Neural progenitor cell (in vitro differentiated cells): ENCODE measurements at regions not wholly inside any gene's neighbourhood (a gene's known extent, or its start where the extent isn't known, plus 50 kb on each side); places are given as distances from the start of the nearest gene placed in this dataset.

Experiments used
- DNase-seq: peaks from one replicate; pipeline ENCODE4 v3.0.0-alpha.2; 2016; ENCODE audit warnings: low spot score
- H2AFZ ChIP-seq: fragments of 200-600 bp; sonication (generic); replicated peaks from 2 replicates; pipeline ENCODE4 v1.6.1; 2016; ENCODE audit warnings: antibody characterized with exemption
- H3F3A ChIP-seq: fragments of 200-600 bp; sonication (generic); 2 replicates; pipeline ENCODE4 v1.6.1; 2016; ENCODE audit warnings: antibody characterized with exemption, low read depth
- H3K27ac ChIP-seq: fragments of 200-600 bp; sonication (generic); 2 replicates; pipeline ENCODE4 v1.5.1; 2016; ENCODE audit warnings: mild to moderate bottlenecking
- H3K27me3 ChIP-seq: fragments of 200-600 bp; sonication (generic); 2 replicates; pipeline ENCODE4 v1.6.1; 2016; ENCODE audit warnings: mild to moderate bottlenecking, moderate library complexity
- H3K36me3 ChIP-seq: fragments of 200-600 bp; sonication (generic); 2 replicates; pipeline ENCODE4 v1.5.1; 2016
- H3K4me1 ChIP-seq: fragments of 200-600 bp; sonication (generic); 2 replicates; pipeline ENCODE4 v1.6.1; 2016; ENCODE audit warnings: mixed run types
- H3K4me2 ChIP-seq: fragments of 200-600 bp; sonication (generic); 2 replicates; pipeline ENCODE4 v1.6.1; 2016
- H3K4me3 ChIP-seq: fragments of 200-600 bp; sonication (generic); 2 replicates; pipeline ENCODE4 v1.5.1; 2016
- H3K79me2 ChIP-seq: fragments of 200-600 bp; sonication (generic); 2 replicates; pipeline ENCODE4 v1.6.1; 2016; ENCODE audit warnings: low read depth
- H3K9ac ChIP-seq: fragments of 200-600 bp; sonication (generic); 2 replicates; pipeline ENCODE4 v1.6.1; 2016
- H3K9me3 ChIP-seq: fragments of 200-600 bp; sonication (generic); 2 replicates; pipeline ENCODE4 v1.5.1; 2016; ENCODE audit warnings: low read depth
- H4K20me1 ChIP-seq: fragments of 200-600 bp; sonication (generic); 2 replicates; pipeline ENCODE4 v1.6.1; 2016; ENCODE audit warnings: low read depth
- H3K27ac Mint-ChIP-seq: 3 replicates; pipeline ENCODE4 v1.8.0; 2021; ENCODE audit warnings: mixed read lengths
- H3K27me3 Mint-ChIP-seq: 2 replicates; pipeline ENCODE4 v1.8.0; 2022; ENCODE audit warnings: low read depth, mild to moderate bottlenecking, inconsistent platforms, moderate library complexity, mixed read lengths; ENCODE audit not compliant: insufficient read depth
- H3K36me3 Mint-ChIP-seq: 3 replicates; pipeline ENCODE4 v1.8.0; 2021; ENCODE audit warnings: mixed read lengths
- H3K4me1 Mint-ChIP-seq: 3 replicates; pipeline ENCODE4 v1.8.0; 2021; ENCODE audit warnings: mixed read lengths
- H3K4me3 Mint-ChIP-seq: 3 replicates; pipeline ENCODE4 v1.8.0; 2021; ENCODE audit warnings: mild to moderate bottlenecking, moderate library complexity, mixed read lengths
- H3K9me3 Mint-ChIP-seq: 3 replicates; pipeline ENCODE4 v1.8.0; 2020; ENCODE audit warnings: mixed read lengths
- CTCF ChIP-seq: fragments of 200-600 bp; sonication (generic); IDR thresholded peaks from 2 replicates; pipeline ENCODE4 v1.5.1; 2017; ENCODE audit warnings: antibody characterized with exemption, mild to moderate bottlenecking
- EZH2 ChIP-seq: fragments of 200-600 bp; sonication (generic); IDR thresholded peaks from 2 replicates; pipeline ENCODE4 v1.6.1; 2017; ENCODE audit warnings: antibody characterized with exemption, mild to moderate bottlenecking, moderate library complexity
- EZH2phosphoT487 ChIP-seq: fragments of 200-600 bp; sonication (generic); IDR thresholded peaks from 2 replicates; pipeline ENCODE4 v1.6.1; 2017; ENCODE audit warnings: antibody characterized with exemption

GRCh38 chr15:97679106-97679688 lies 281.3 kb upstream of the ARRDC4 start:
- Mint-ChIP-seq H3K36me3 (no peaks in the 10 kb centered on the region), H3K4me3 (no peak overlapping the region), H3K4me1 (no peaks in the 10 kb centered on the region), H3K27ac (no peak overlapping the region), H3K9me3 (no peaks in the 10 kb centered on the region), H3K27me3 (peaks cover 4% of the 10 kb centered on the region)
- Histone ChIP-seq H3K9me3 (no peaks in the 10 kb centered on the region), H3K27ac (no peak overlapping the region), H2AFZ (no peak overlapping the region), H3K27me3 (no peaks in the 10 kb centered on the region), H3K4me1 (no peaks in the 10 kb centered on the region), H4K20me1 (no peaks in the 10 kb centered on the region), H3K4me3 (no peak overlapping the region), H3K9ac (no peak overlapping the region), H3K36me3 (no peaks in the 10 kb centered on the region), H3K4me2 (no peak overlapping the region), H3K79me2 (no peaks in the 10 kb centered on the region), H3F3A (no peaks in the 10 kb centered on the region)
- no peak for TF ChIP-seq EZH2phosphoT487
- no peak for TF ChIP-seq CTCF
- no peak for TF ChIP-seq EZH2
- DNase-seq = no peak

- Histone ChIP-seq H3K27me3 (no peaks in the 10 kb centered on the region), H4K20me1 (no peaks in the 10 kb centered on the region), H3K9me3 (no peaks in the 10 kb centered on the region), H3K4me2 (no peak overlapping the region), H3F3A (no peaks in the 10 kb centered on the region), H3K36me3 (no peaks in the 10 kb centered on the region), H3K27ac (no peak overlapping the region), H3K4me3 (no peak overlapping the region), H2AFZ (no peak overlapping the region), H3K9ac (no peak overlapping the region), H3K79me2 (no peaks in the 10 kb centered on the region), H3K4me1 (no peaks in the 10 kb centered on the region)
- Mint-ChIP-seq H3K4me3 (no peak overlapping the region), H3K4me1 (no peaks in the 10 kb centered on the region), H3K9me3 (no peaks in the 10 kb centered on the region), H3K36me3 (no peaks in the 10 kb centered on the region), H3K27me3 (peaks cover 2% of the 10 kb centered on the region), H3K27ac (no peak overlapping the region)
- DNase-seq = no peak
- TF ChIP-seq EZH2phosphoT487 (no peak), CTCF (no peak), EZH2 (no peak)
Measured at GRCh38 chr15:97680606-97681220, 279.8 kb upstream of the ARRDC4 start.

- Mint-ChIP-seq H3K27ac (no peak overlapping the region), H3K4me3 (no peak overlapping the region), H3K9me3 (no peaks in the 10 kb centered on the region), H3K27me3 (peaks cover 2% of the 10 kb centered on the region), H3K4me1 (no peaks in the 10 kb centered on the region), H3K36me3 (no peaks in the 10 kb centered on the region)
- Histone ChIP-seq H2AFZ (no peak overlapping the region), H3K27me3 (no peaks in the 10 kb centered on the region), H3K9ac (no peak overlapping the region), H3K79me2 (no peaks in the 10 kb centered on the region), H3F3A (no peaks in the 10 kb centered on the region), H3K36me3 (no peaks in the 10 kb centered on the region), H3K9me3 (no peaks in the 10 kb centered on the region), H3K27ac (no peak overlapping the region), H3K4me1 (no peaks in the 10 kb centered on the region), H3K4me3 (no peak overlapping the region), H4K20me1 (no peaks in the 10 kb centered on the region), H3K4me2 (no peak overlapping the region)
- no peak for TF ChIP-seq EZH2phosphoT487
- no peak for TF ChIP-seq CTCF
- TF ChIP-seq EZH2 = no peak
- no peak for DNase-seq
Measured at GRCh38 chr15:97683831-97684230, 276.7 kb upstream of the ARRDC4 start.
